ENCODE measurements at regions not wholly inside any gene's neighbourhood (a gene's known extent, or its start where the extent isn't known, plus 50 kb on each side); places are given as distances from the start of the nearest gene placed in this dataset.

DNA sequence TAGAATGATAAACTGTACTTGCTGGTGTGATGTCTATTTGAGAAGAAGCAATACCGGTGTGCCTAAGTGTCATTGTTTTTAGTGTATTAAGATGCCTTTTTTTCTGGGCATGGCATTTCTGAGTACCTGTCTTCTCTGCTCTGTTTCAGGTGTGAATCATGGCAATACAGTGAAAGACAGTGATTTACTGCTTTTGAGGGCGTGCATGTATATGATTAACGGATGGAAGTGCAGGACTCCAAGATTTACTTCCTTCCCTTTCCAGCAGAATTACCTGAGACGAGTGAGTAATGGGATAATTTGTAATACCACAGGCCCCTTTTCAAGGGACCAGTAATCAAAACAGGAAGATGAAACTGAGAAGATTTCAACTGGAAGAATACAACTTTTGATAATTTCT lies 315.8 kb downstream of the SOX4 start:
- Histone ChIP-seq H3K79me1 (ENCODE audit: low read depth in 1 of 2, low read length in 2 of 2) (no peaks in the 10 kb centered on the region), H2AK5ac (ENCODE audit: low read depth, low read length) (no peak overlapping the region), H2AFZ (replicated peaks; ENCODE audit: low read length, poor library complexity) (no peak overlapping the region), H3K9me1 (ENCODE audit: insufficient read depth, low read length) (no peaks in the 10 kb centered on the region), H3K9me3 (ENCODE audit: control insufficient read depth, insufficient read depth, low read length) (no peaks in the 10 kb centered on the region), H4K8ac (ENCODE audit: low read depth in 2 of 2, low read length in 2 of 2) (no peak overlapping the region), H3K4ac (ENCODE audit: low read depth, low read length) (no peak overlapping the region), H2AK9ac (replicated peaks; ENCODE audit: low read depth, low read length, poor library complexity) (no peak overlapping the region), H3K4me1 (ENCODE audit: control insufficient read depth, insufficient read depth, low read length) (no peaks in the 10 kb centered on the region), H2BK120ac (ENCODE audit: low read depth, low read length) (no peak overlapping the region), H3K9ac (ENCODE audit: low read depth, low read length) (no peak overlapping the region), H3K27ac (ENCODE audit: insufficient read depth, low read length) (no peak overlapping the region), H3K18ac (ENCODE audit: low read depth, low read length) (no peak overlapping the region), H3K4me2 (ENCODE audit: low read depth, low read length) (no peak overlapping the region), H2BK15ac (ENCODE audit: low read depth, low read length) (no peak overlapping the region), H4K5ac (ENCODE audit: low read depth, low read length) (no peak overlapping the region), H3K27me3 (ENCODE audit: control insufficient read depth, insufficient read depth, low read length) (no peaks in the 10 kb centered on the region), H2BK5ac (ENCODE audit: low read depth, low read length, poor library complexity, severe bottlenecking) (no peak overlapping the region), H2BK20ac (ENCODE audit: low read depth, low read length) (no peak overlapping the region), H4K20me1 (ENCODE audit: insufficient read depth, low read length) (no peaks in the 10 kb centered on the region), H3K56ac (ENCODE audit: extremely low read depth, insufficient read depth, low read length) (no peak overlapping the region), H3K36me3 (ENCODE audit: control insufficient read depth, insufficient read depth, low read length) (no peaks in the 10 kb centered on the region; the same call in 1 of the 2 replicates), H3K23ac (ENCODE audit: low read depth, low read length) (no peak overlapping the region), H4K91ac (ENCODE audit: insufficient read depth, low read depth, low read length) (no peak overlapping the region), H3K4me3 (ENCODE audit: insufficient read depth, low read depth, low read length) (no peak overlapping the region), H3K14ac (replicated peaks; ENCODE audit: low read depth, low read length) (no peak overlapping the region)
- TF ChIP-seq USF2 (IDR thresholded peaks at IDR 0.05; ENCODE audit: low read depth, low read length), result no peak
- TF ChIP-seq MAFK (IDR thresholded peaks at IDR 0.05; ENCODE audit: low read depth, low read length), result no peak
- TF ChIP-seq CHD1 (IDR thresholded peaks at IDR 0.05; ENCODE audit: low read depth, low read length), result no peak
- no peak for TF ChIP-seq RFX5 (IDR thresholded peaks at IDR 0.05; ENCODE audit: low read depth, low read length)
- no peak for TF ChIP-seq ELK1 (IDR thresholded peaks at IDR 0.05; ENCODE audit: borderline replicate concordance, low read depth, low read length)
- TF ChIP-seq MAZ (IDR thresholded peaks at IDR 0.05; ENCODE audit: borderline replicate concordance, low read depth, low read length), result no peak
- TF ChIP-seq FOS (IDR thresholded peaks at IDR 0.05; ENCODE audit: low read depth, low read length), result no peak
- TF ChIP-seq, protein P1, sequence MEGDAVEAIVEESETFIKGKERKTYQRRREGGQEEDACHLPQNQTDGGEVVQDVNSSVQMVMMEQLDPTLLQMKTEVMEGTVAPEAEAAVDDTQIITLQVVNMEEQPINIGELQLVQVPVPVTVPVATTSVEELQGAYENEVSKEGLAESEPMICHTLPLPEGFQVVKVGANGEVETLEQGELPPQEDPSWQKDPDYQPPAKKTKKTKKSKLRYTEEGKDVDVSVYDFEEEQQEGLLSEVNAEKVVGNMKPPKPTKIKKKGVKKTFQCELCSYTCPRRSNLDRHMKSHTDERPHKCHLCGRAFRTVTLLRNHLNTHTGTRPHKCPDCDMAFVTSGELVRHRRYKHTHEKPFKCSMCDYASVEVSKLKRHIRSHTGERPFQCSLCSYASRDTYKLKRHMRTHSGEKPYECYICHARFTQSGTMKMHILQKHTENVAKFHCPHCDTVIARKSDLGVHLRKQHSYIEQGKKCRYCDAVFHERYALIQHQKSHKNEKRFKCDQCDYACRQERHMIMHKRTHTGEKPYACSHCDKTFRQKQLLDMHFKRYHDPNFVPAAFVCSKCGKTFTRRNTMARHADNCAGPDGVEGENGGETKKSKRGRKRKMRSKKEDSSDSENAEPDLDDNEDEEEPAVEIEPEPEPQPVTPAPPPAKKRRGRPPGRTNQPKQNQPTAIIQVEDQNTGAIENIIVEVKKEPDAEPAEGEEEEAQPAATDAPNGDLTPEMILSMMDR (conservative IDR thresholded peaks at IDR 0.05; ENCODE audit: low read depth, low read length), result no peak
- no peak for TF ChIP-seq CEBPB (IDR thresholded peaks at IDR 0.05; ENCODE audit: low read depth, low read length)
- no peak for TF ChIP-seq SMC3 (IDR thresholded peaks at IDR 0.05; ENCODE audit: low read depth, low read length)
- no peak for TF ChIP-seq NFE2L2 (IDR thresholded peaks at IDR 0.05; ENCODE audit: low read depth, low read length)
- no peak for TF ChIP-seq RCOR1 (IDR thresholded peaks at IDR 0.05; ENCODE audit: insufficient replicate concordance, low read length)
- intact Hi-C loops (cut with micrococcal nuclease), result no loop called here
- no peak for DNase-seq
- WGBS, 2 experiments (ENCODE audit: extremely low coverage in 2 of 2, insufficient read length in 1 of 2), result no CpG with 5 or more reads among the region's 4 CpGs
- dilution Hi-C loops (cut with HindIII; ENCODE audit: low sequenced_read_pairs, unreplicated experiment), result no loop called here
- in situ Hi-C loops (cut with MboI; ENCODE audit: low sequenced_read_pairs), result no loop called here
- CTCF ChIA-PET, result no interaction called here
- BruUV-seq (replicated peaks), result no TSS peak
- ATAC-seq (ENCODE audit: low read depth), result no peak
- POLR2A ChIA-PET (ENCODE audit: unreplicated experiment), result no interaction called here
